ENCODE measurements at regions not wholly inside any gene's neighbourhood (a gene's known extent, or its start where the extent isn't known, plus 50 kb on each side); places are given as distances from the start of the nearest gene placed in this dataset.

DNA sequence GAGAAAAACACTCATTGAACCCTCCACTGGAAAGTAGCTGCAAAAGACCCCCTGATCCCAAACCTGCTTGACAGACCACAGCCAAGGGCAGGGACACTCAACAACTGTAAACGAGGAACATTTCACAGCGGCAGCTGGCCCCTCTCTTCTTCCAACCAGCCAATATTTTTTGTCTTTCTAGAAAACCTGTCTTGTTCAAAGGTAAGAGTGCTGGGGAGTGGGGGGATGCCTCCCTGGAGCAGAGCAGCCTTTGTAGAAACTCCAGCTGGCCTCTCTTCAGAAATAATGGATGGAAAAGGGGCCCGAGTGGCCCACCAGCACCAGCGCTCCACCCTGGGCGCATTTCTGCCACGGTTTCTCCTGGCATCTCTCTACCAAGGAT, 384.0 kb downstream of the RRAGC start:
- TF ChIP-seq, protein P1, sequence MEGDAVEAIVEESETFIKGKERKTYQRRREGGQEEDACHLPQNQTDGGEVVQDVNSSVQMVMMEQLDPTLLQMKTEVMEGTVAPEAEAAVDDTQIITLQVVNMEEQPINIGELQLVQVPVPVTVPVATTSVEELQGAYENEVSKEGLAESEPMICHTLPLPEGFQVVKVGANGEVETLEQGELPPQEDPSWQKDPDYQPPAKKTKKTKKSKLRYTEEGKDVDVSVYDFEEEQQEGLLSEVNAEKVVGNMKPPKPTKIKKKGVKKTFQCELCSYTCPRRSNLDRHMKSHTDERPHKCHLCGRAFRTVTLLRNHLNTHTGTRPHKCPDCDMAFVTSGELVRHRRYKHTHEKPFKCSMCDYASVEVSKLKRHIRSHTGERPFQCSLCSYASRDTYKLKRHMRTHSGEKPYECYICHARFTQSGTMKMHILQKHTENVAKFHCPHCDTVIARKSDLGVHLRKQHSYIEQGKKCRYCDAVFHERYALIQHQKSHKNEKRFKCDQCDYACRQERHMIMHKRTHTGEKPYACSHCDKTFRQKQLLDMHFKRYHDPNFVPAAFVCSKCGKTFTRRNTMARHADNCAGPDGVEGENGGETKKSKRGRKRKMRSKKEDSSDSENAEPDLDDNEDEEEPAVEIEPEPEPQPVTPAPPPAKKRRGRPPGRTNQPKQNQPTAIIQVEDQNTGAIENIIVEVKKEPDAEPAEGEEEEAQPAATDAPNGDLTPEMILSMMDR (IDR thresholded peaks at IDR 0.05), result no peak
- Mint-ChIP-seq H3K4me1 (ENCODE audit: unreplicated experiment) (peaks cover 9% of the 10 kb centered on the region), H3K27ac (ENCODE audit: unreplicated experiment) (no peak overlapping the region), H3K4me3 (ENCODE audit: unreplicated experiment) (no peak overlapping the region), H3K36me3 (ENCODE audit: unreplicated experiment) (no peaks in the 10 kb centered on the region), H3K9me3 (ENCODE audit: unreplicated experiment) (peaks cover 7% of the 10 kb centered on the region), H3K27me3 (ENCODE audit: unreplicated experiment) (peaks cover 24% of the 10 kb centered on the region)
- DNase-seq (ENCODE audit: extremely low spot score, unreplicated experiment), result peak; percentile 53

DNA sequence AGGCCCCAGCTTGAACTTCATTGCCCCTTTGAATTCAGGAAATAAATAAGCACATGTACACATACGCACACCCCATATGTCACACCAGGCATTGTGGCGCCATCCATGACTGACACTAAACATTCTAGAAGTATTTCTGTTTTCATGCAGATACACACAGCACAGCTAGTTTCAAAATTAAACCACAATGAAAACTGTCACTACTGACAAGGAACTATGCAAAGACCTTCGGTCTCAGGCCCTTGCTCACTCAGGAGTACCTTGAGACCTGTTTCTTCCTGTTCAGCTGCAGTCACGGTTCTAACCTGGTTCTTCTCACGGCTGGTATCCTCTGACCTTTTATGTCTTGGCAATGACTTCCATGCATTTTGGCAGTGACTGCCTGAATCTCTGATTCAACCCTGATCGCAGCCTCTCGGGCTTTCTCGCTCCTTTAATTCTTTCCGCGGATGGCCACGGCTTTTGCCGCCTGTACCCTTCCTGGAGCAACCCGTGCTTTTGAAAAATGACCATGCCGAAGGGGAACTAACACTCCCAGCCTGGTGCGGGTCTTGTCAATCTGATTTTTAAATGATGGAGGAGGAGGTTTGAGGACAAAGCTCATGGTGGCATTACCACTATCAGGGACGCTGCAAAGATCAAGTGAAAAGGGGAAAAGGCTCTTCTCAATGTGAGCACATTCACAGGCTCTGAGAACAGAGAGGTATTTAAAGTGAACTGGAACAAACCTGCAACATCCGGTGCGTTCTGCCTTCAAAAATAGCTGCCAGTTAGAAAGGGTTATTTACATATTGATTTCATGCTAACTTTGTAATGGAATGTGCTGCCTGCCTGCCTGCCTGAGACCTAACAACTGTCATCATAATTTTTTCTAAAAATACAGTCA, 384.6 kb downstream of the RRAGC start:
- Mint-ChIP-seq H3K4me1 (ENCODE audit: unreplicated experiment) (peaks cover 9% of the 10 kb centered on the region), H3K36me3 (ENCODE audit: unreplicated experiment) (no peaks in the 10 kb centered on the region), H3K4me3 (ENCODE audit: unreplicated experiment) (no peak overlapping the region), H3K27me3 (ENCODE audit: unreplicated experiment) (peaks cover 24% of the 10 kb centered on the region), H3K9me3 (ENCODE audit: unreplicated experiment) (peaks cover 7% of the 10 kb centered on the region), H3K27ac (ENCODE audit: unreplicated experiment) (no peak overlapping the region)
- TF ChIP-seq, protein P1 (IDR thresholded peaks at IDR 0.05), result no peak
- peak; percentile 78 for DNase-seq (ENCODE audit: extremely low spot score, unreplicated experiment)

DNA sequence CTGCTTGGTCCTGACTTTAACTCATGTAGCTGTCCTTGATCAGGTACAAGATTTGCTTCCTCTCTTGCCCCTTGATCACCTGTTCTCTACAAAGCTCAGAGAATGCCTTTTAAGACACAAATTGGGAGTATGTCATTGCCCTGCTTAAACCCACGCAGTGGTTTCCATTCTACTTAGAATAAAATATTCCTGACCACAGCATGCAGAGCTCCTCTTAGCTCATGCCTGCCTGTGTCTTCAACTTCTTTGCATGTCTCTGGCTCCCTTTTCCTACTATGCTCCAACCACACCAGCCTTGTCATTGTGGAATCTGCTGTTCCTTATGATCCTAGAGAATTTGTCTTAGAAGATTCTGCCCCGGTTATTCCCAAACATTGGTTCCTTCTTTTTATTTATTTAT, 393.1 kb downstream of the RRAGC start:
- no peak overlapping the region for H3K27ac Mint-ChIP-seq (ENCODE audit: unreplicated experiment)
- H3K9me3 Mint-ChIP-seq (ENCODE audit: unreplicated experiment), result no peaks in the 10 kb centered on the region
- TF ChIP-seq, protein P1 (IDR thresholded peaks at IDR 0.05), result no peak
- peaks cover 10% of the 10 kb centered on the region for H3K4me1 Mint-ChIP-seq (ENCODE audit: unreplicated experiment)
- peak; percentile 0 for DNase-seq (ENCODE audit: extremely low spot score, unreplicated experiment)
- H3K36me3 Mint-ChIP-seq (ENCODE audit: unreplicated experiment), result no peaks in the 10 kb centered on the region
- peaks cover 15% of the 10 kb centered on the region for H3K27me3 Mint-ChIP-seq (ENCODE audit: unreplicated experiment)
- no peak overlapping the region for H3K4me3 Mint-ChIP-seq (ENCODE audit: unreplicated experiment)

DNA sequence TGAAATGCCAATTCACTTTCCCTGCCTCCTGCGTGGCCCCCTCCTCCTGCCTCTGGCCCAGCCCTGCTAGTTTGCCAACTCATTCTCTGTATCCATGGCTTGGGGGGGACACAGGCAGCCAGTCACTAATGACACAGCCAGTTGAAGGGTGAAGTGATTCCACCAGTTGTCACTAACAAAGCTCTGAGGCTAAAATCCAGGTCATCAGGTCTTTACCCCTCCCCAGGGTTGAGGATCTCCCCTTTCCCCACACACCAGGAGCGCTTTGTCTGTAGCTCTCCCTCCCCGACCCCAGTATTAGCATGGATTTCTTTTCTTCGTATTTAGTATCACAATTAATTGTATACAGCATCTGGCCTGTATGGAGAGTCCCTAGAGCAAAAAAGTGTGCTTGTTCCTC, 394.1 kb downstream of the RRAGC start:
- peaks cover 12% of the 10 kb centered on the region for H3K27me3 Mint-ChIP-seq (ENCODE audit: unreplicated experiment)
- peaks cover 10% of the 10 kb centered on the region for H3K4me1 Mint-ChIP-seq (ENCODE audit: unreplicated experiment)
- H3K27ac Mint-ChIP-seq (ENCODE audit: unreplicated experiment), result no peak overlapping the region
- TF ChIP-seq, protein P1 (IDR thresholded peaks at IDR 0.05), result no peak
- DNase-seq (ENCODE audit: extremely low spot score, unreplicated experiment), result peak; percentile 65
- H3K4me3 Mint-ChIP-seq (ENCODE audit: unreplicated experiment), result no peak overlapping the region
- no peaks in the 10 kb centered on the region for H3K9me3 Mint-ChIP-seq (ENCODE audit: unreplicated experiment)
- H3K36me3 Mint-ChIP-seq (ENCODE audit: unreplicated experiment), result no peaks in the 10 kb centered on the region

DNA sequence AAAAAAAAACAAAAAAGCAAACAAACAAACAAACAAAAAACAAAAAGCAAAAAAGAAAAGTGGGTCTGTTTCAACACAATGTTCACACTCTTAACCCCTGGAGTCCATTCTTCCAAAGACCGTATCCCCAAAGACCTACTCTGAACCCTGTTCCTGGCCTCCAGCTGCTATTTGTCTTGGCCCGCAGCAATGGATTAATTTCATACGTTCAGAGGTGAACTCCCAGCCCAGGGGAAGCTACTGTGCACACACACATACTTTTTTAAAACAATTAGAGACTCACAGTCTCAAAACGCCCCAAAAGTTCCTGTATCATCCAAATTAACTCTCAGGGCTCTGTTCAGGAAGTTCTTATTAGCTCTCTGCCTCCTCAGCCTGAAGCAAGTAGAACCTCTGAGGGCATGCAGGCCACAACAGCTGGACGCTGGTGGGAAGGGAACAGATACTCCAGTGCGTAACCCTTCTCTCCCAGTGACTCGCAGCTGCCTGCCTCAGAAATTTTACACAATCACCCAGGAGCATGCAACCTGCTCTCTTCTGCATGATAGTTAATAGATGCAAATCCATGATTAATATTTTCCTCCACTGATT, 395.4 kb downstream of the RRAGC start:
- H3K4me1 Mint-ChIP-seq (ENCODE audit: unreplicated experiment), result peaks cover 10% of the 10 kb centered on the region
- no peaks in the 10 kb centered on the region for H3K9me3 Mint-ChIP-seq (ENCODE audit: unreplicated experiment)
- no peaks in the 10 kb centered on the region for H3K36me3 Mint-ChIP-seq (ENCODE audit: unreplicated experiment)
- H3K4me3 Mint-ChIP-seq (ENCODE audit: unreplicated experiment), result no peak overlapping the region
- H3K27me3 Mint-ChIP-seq (ENCODE audit: unreplicated experiment), result peaks cover 12% of the 10 kb centered on the region
- no peak overlapping the region for H3K27ac Mint-ChIP-seq (ENCODE audit: unreplicated experiment)
- TF ChIP-seq, protein P1 (IDR thresholded peaks at IDR 0.05), result no peak
- DNase-seq (ENCODE audit: extremely low spot score, unreplicated experiment), result peak; percentile 32

All from osteocyte (in vitro differentiated cells).